Tibial nerve (tissue), 4 donors: ENCODE measurements at regions not wholly inside any gene's neighbourhood (a gene's known extent, or its start where the extent isn't known, plus 50 kb on each side); places are given as distances from the start of the nearest gene placed in this dataset.

Experiments
- DNase-seq, 2 donors: peaks; one replicate each; pipeline ENCODE4 v3.0.0-alpha.2; 2019; ENCODE audit warnings: low spot score in 2 of 2
- H3K27ac ChIP-seq, 4 donors: fragments of 200-600 bp; sonication (generic) in 3 of 4; one replicate each; pipeline ENCODE4 v1.5.1; 2017 to 2019; ENCODE audit warnings: mild to moderate bottlenecking in 1 of 4
- H3K27me3 ChIP-seq, 2 donors: fragments of 200-600 bp; sonication (generic) in 1 of 2; one replicate each; pipeline versions ENCODE4 v1.5.1 to v1.6.0; 2017 to 2019
- H3K36me3 ChIP-seq, 3 donors: fragments of 200-600 bp; sonication (generic); one replicate each; pipeline ENCODE4 v1.5.1; 2018 to 2019
- H3K4me1 ChIP-seq, 4 donors: fragments of 200-600 bp; sonication (generic) in 3 of 4; one replicate each; pipeline ENCODE4 v1.5.1; 2017 to 2019
- H3K4me3 ChIP-seq, 4 donors: fragments of 200-600 bp; sonication (generic) in 3 of 4; one replicate each; pipeline ENCODE4 v1.5.1; 2017 to 2019; ENCODE audit warnings: mild to moderate bottlenecking in 1 of 4, moderate library complexity in 1 of 4
- H3K9me3 ChIP-seq, 4 donors: fragments of 200-600 bp; sonication (generic) in 3 of 4; one replicate each; pipeline ENCODE4 v1.5.1; 2017 to 2019
- CTCF ChIP-seq, 5 experiments: fragments of 200-600 bp in 3 of 5; fragments of 450-650 bp in 2 of 5; sonication (generic) in 3 of 5; IDR thresholded peaks; one replicate each; pipeline ENCODE4 v1.5.1; 2016 to 2019; ENCODE audit warnings: antibody characterized with exemption in 5 of 5, mild to moderate bottlenecking in 3 of 5, moderate library complexity in 2 of 5
- EP300 ChIP-seq, 2 donors: sonication (generic); formaldehyde crosslinking; IDR thresholded peaks; one replicate each; pipeline ENCODE4 v1.6.1; 2017; ENCODE audit warnings: antibody characterized with exemption in 2 of 2, mild to moderate bottlenecking in 1 of 2
- POLR2A ChIP-seq, 2 donors: fragments of 450-650 bp; IDR thresholded peaks; one replicate each; pipeline ENCODE4 v1.6.1; 2017; ENCODE audit warnings: antibody characterized with exemption in 2 of 2, mild to moderate bottlenecking in 2 of 2, moderate library complexity in 2 of 2
- WGBS, 2 donors: methylation state at CpG; one replicate each; pipeline ENCODE4 v1.1.5; 2018; 5-methylcytosine and 5-hydroxymethylcytosine counted together

GRCh38 chr7:31448649-31449048 lies 65.2 kb upstream of the ITPRID1 start:
- Histone ChIP-seq H3K4me3 (no peak overlapping the region), H3K36me3 (no peaks in the 10 kb centered on the region), H3K27ac (no peak overlapping the region), H3K4me1 (no peaks in the 10 kb centered on the region), H3K27me3 (no peaks in the 10 kb centered on the region), H3K9me3 (no peaks in the 10 kb centered on the region)
- no peak for DNase-seq
- TF ChIP-seq EP300 (IDR thresholded peaks at IDR 0.05) (no peak), POLR2A (IDR thresholded peaks at IDR 0.05) (no peak), CTCF (IDR thresholded peaks at IDR 0.05) (no peak)
- 92 to 100% methylated on average over 1 of the region's 1 CpG for WGBS, 2 donors

DNA sequence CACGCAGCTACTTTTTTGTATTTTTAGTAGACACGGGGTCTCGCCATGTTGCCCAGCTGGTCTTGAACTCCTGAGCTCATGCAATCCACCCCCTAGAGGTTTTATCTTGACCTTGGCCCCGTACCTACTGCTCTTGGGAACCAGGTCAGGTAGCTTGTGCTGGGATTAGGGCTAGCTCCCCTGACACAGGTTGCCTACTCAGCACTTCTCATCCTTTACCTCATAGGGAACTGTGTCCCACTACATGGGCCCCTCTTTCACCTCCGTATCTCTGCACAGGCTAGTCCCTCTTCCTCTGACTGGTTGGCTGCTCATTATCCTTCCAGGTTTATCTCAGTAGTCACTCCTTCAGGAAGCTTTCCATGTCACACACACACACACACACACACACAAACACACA lies 58.0 kb upstream of the ITPRID1 start:
- no peaks in the 10 kb centered on the region for H3K27me3 ChIP-seq

DNA sequence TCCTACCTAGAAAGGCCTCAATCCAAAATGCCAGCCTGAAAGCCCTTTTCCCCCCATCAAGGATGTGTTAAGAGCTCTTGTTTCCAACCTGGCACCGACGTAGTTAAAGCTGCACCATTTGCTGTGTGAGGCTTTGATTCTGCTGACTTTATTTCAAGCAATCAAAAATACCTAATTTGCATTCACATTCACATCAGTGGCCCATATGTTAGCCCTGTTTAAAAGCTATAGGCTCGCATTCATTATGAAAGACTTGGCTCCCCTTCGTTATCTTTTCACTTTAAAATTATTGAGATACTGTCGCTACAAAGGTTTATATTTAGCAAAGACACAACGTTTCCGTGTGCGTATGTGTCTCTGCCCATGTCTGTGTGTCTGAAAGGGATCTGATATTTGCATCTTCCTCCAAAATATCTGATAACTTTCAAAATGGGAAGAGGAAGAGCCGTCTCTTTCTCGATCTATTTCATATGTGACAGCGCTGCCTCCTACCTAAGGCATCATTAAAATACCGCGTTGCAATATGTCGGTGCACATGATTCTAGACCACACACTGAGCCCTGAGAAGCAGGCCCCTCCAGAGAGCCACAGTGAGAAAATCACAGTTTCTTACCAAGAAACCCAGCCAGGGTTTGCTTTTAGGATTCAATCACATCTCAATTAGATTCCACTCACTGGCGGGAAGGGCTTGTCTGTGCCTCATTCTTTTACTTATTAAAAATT lies 57.1 kb upstream of the ITPRID1 start:
- no peaks in the 10 kb centered on the region for H3K36me3 ChIP-seq
- DNase-seq = no peak
- H3K27ac ChIP-seq = no peak overlapping the region
- H3K4me1 ChIP-seq = no peaks in the 10 kb centered on the region
- H3K27me3 ChIP-seq = no peaks in the 10 kb centered on the region
- H3K9me3 ChIP-seq = no peaks in the 10 kb centered on the region
- 67% methylated on average over 15 of the region's 15 CpGs for WGBS, 2 donors
- H3K4me3 ChIP-seq = no peak overlapping the region
- TF ChIP-seq CTCF (IDR thresholded peaks at IDR 0.05) = no peak
- TF ChIP-seq EP300 (IDR thresholded peaks at IDR 0.05) = no peak
- no peak for TF ChIP-seq POLR2A (IDR thresholded peaks at IDR 0.05)

More for the DNA sequence above, 58.0 kb upstream of the ITPRID1 start:
- no peak for TF ChIP-seq EP300 (IDR thresholded peaks at IDR 0.05)
- TF ChIP-seq POLR2A (IDR thresholded peaks at IDR 0.05) = no peak
- TF ChIP-seq CTCF (IDR thresholded peaks at IDR 0.05) = no peak
- no peak overlapping the region for H3K27ac ChIP-seq
- H3K4me3 ChIP-seq = no peak overlapping the region
- 94 to 95% methylated on average over 5 of the region's 5 CpGs for WGBS, 2 donors
- H3K36me3 ChIP-seq = no peaks in the 10 kb centered on the region
- no peaks in the 10 kb centered on the region for H3K4me1 ChIP-seq
- no peak for DNase-seq
- no peaks in the 10 kb centered on the region for H3K9me3 ChIP-seq

DNA sequence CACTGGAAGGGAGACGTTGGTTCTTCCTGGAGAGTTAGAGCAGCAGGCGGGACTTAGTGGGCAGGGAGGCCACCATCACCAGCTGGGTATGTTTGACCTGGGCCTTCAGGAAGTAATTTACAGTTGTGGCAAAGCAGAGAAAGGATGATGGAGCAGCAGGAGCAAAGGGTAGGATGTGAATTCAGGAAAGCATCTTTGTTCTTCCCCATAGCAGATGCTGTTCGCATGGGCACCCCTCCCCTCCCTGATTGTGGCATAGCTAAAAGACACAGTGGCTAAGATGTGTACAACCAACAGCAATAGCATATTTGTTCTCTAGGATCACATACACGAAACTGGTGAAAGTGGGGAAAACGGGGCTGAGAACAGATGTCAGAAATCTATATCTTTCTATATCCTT lies 56.3 kb upstream of the ITPRID1 start:
- Histone ChIP-seq H3K36me3 (no peaks in the 10 kb centered on the region), H3K4me1 (no peaks in the 10 kb centered on the region), H3K4me3 (no peak overlapping the region), H3K9me3 (no peaks in the 10 kb centered on the region), H3K27me3 (no peaks in the 10 kb centered on the region), H3K27ac (no peak overlapping the region)
- no peak for TF ChIP-seq POLR2A (IDR thresholded peaks at IDR 0.05)
- TF ChIP-seq CTCF (IDR thresholded peaks at IDR 0.05) = no peak
- no peak for TF ChIP-seq EP300 (IDR thresholded peaks at IDR 0.05)
- DNase-seq = no peak
- 73 to 76% methylated on average over 5 of the region's 5 CpGs for WGBS, 2 donors

- Histone ChIP-seq H3K9me3 (no peaks in the 10 kb centered on the region), H3K27me3 (no peaks in the 10 kb centered on the region), H3K27ac (no peak overlapping the region), H3K4me3 (no peak overlapping the region), H3K4me1 (no peaks in the 10 kb centered on the region), H3K36me3 (no peaks in the 10 kb centered on the region)
- TF ChIP-seq CTCF (IDR thresholded peaks at IDR 0.05) (no peak), POLR2A (IDR thresholded peaks at IDR 0.05) (no peak)
- 89 to 91% methylated on average over 4 of the region's 4 CpGs for WGBS, 2 donors
- no peak for DNase-seq
These were observed 55.7 kb upstream of the ITPRID1 start for GRCh38 chr7:31458203-31458602.
